Kidney tubule cell (primary cell): ENCODE measurements at regions not wholly inside any gene's neighbourhood (a gene's known extent, or its start where the extent isn't known, plus 50 kb on each side); places are given as distances from the start of the nearest gene placed in this dataset.
"Not testable (repeated sequence)": the region's sequence is repeated elsewhere in the genome, so short reads cannot be mapped to it uniquely, and the experiment has no call there.

ENCODE experiments used
- DNase-seq: peaks from one replicate; pipeline ENCODE4 v3.0.0-alpha.2; 2018; ENCODE audit warnings: low spot score

- no peak for DNase-seq
These were observed 344.7 kb downstream of the TAF11L14 start for GRCh38 chr5:17978954-17979353.

- not testable (repeated sequence) for DNase-seq
These were observed 348.4 kb downstream of the TAF11L14 start for GRCh38 chr5:17982626-17983025.

GRCh38 chr5:17989036-17989435 is 354.8 kb downstream of the TAF11L14 start:
- DNase-seq = no peak

- DNase-seq = no peak
These were observed 355.6 kb downstream of the TAF11L14 start for GRCh38 chr5:17989567-17990563.

GRCh38 chr5:17991775-17992174 is 357.5 kb downstream of the TAF11L14 start:
- no peak for DNase-seq

- DNase-seq = no peak
These were observed 358.0 kb downstream of the TAF11L14 start for GRCh38 chr5:17992291-17992690.

GRCh38 chr5:17995997-17996396 is 361.7 kb downstream of the TAF11L14 start:
- no peak for DNase-seq

- DNase-seq = no peak
These were observed 365.6 kb downstream of the TAF11L14 start for GRCh38 chr5:17999858-18000257.

- DNase-seq = no peak
These were observed 366.5 kb downstream of the TAF11L14 start for GRCh38 chr5:18000744-18001143.

- DNase-seq = no peak
These were observed 369.1 kb downstream of the TAF11L14 start for GRCh38 chr5:18003312-18003711.

GRCh38 chr5:18003784-18004183 is 369.5 kb downstream of the TAF11L14 start:
- DNase-seq = no peak

GRCh38 chr5:18006235-18006634 is 372.0 kb downstream of the TAF11L14 start:
- not testable (repeated sequence) for DNase-seq

GRCh38 chr5:18008940-18009339 is 374.7 kb downstream of the TAF11L14 start:
- no peak for DNase-seq

- DNase-seq = no peak
These were observed 375.8 kb downstream of the TAF11L14 start for GRCh38 chr5:18010053-18010452.

- DNase-seq = no peak
These were observed 384.2 kb downstream of the TAF11L14 start for GRCh38 chr5:18018472-18018871.

GRCh38 chr5:18023275-18023674 is 389.0 kb downstream of the TAF11L14 start:
- no peak for DNase-seq

GRCh38 chr5:18023986-18024385 is 389.7 kb downstream of the TAF11L14 start:
- DNase-seq = no peak

GRCh38 chr5:18024542-18024941 is 390.3 kb downstream of the TAF11L14 start:
- no peak for DNase-seq

GRCh38 chr5:18027241-18027867 is 393.1 kb downstream of the TAF11L14 start:
- DNase-seq = no peak

- no peak for DNase-seq
These were observed 393.8 kb downstream of the TAF11L14 start for GRCh38 chr5:18028036-18028435.

GRCh38 chr5:18032744-18033143 is 398.5 kb downstream of the TAF11L14 start:
- no peak for DNase-seq

- no peak for DNase-seq
These were observed 402.3 kb downstream of the TAF11L14 start for GRCh38 chr5:18036531-18036930.

GRCh38 chr5:18037718-18038117 is 403.5 kb downstream of the TAF11L14 start:
- no peak for DNase-seq
